ENCODE measurements at regions not wholly inside any gene's neighbourhood (a gene's known extent, or its start where the extent isn't known, plus 50 kb on each side); places are given as distances from the start of the nearest gene placed in this dataset.
"Not testable (repeated sequence)": the region's sequence is repeated elsewhere in the genome, so short reads cannot be mapped to it uniquely, and the experiment has no call there.

DNA sequence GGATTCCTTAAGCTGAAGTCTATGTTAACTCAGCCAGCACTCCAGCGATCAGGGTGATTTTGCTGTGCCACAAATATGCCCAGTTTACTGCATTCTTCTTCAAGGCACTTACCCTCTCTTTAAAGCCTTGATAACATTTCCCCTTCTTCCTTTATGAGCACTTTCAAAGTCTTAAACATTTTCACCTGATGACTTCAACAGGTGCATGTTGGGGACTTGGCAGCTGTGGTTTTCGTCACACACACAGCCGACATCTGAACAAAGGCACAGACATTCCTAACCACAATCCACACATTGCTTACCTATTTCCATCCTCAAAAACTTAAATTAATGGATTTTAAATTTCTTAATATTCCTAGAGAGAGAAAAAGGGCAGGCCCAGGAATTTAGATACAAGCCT, 331.5 kb downstream of the CRPPA start:
- DNase-seq (ENCODE audit: low spot score), result no peak

DNA sequence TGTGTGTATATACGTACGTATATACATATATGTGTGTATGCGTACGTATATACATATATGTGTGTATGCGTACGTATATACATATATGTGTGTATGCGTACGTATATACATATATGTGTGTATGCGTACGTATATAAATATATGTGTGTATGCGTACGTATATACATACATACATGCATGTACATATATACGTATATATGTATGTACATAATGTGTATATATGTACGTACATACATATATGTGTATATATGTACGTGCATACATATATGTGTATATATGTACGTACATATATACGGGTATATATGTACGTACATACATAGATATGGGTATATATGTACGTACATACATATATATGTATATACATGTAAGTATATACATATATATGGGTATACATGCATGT, 332.1 kb downstream of the CRPPA start:
- no peak for DNase-seq (ENCODE audit: low spot score)

DNA sequence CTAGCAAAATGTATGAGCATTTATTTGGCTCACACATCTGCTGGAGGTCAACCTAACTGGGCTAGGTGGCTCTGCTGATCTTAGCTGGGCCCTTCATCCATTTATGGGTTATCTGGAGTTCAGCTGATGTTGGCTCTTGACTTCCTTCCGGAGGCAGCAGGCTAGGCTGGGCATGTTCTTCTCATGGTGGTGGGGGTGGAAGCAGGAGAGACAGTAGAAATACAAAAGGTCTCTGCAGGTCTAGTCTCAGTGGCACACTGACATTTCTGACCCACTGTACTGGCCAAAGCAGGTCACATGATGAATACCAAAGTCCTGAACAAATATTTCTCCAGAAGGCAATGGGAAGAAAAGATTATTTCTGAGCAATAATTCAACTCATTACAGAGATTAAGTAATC, 334.6 kb downstream of the CRPPA start:
- no peak for DNase-seq (ENCODE audit: low spot score)

DNA sequence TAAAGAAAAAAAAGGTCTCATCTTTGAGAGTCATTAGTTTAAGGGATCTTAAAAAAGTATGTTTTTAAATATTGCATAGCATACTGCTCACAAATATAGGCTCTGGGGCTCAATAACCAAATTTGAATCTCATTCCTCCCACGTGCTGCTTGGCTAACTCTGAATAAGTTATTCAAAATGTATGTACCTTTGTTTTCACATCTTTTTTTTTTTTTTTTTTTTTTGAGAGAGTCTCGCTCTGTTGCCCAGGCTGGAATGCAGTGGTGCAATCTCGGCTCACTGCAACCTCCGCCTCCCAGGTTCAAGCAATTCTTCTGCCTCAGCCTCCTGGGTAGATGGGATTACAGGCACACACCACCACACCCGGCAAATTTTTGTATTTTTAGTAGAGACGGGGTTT, 335.6 kb downstream of the CRPPA start:
- not testable (repeated sequence) for DNase-seq (ENCODE audit: low spot score)

DNA sequence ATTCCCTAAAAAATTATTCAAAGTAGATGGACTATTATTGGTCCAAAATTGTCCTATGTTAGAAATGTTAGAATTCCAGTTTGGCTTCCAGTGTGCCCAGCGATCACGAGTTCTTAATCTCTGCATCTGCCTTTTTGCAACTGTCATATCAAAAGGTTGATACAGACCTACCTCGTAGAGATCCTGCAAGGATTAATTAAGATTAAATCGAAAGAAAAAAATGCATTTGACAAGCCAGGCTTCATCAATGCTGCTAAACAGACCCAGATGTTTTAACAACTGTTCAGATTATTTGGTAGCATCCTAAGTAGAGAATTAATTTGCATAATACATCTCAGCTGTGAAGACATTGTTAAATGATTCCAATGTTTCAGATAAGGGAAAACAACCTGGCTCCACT, 336.5 kb downstream of the CRPPA start:
- DNase-seq (ENCODE audit: low spot score), result no peak

DNA sequence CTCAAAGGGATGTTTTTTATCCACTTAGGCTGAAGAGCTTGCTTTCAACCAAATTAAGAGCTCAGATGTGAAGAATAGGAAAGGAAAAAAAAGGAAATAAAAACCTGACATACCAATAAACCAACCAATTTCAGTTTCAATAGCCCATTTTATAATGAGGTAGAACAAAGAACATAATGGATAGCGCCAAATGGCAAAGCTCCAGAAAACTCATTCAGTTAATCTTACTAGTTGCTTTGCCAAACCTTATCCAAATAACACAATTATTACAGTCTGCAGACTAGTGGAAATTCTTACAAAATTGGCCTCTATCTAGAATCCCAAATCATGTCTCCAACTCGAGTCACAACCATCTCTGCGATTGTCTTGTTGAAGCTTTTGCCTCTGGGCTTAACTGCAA, 337.0 kb downstream of the CRPPA start:
- no peak for DNase-seq (ENCODE audit: low spot score)

DNA sequence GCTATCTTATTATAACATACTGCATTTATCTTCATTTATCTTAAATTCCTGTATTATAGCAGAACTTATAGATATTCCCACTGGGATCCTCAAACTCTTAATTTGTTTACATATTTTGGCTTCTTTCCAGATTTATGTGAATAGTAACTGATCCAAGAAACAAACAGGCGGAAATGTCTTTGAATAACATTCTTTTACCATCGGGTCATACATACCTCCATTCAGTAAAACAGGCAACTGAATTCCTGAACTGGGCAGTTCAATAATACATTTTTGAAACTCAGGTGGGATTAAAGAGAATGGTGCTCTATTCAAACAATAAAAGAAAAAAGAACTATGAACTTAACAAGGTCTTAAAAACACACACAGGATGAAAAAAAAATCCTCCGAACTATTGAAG, 337.4 kb downstream of the CRPPA start:
- DNase-seq (ENCODE audit: low spot score), result no peak

DNA sequence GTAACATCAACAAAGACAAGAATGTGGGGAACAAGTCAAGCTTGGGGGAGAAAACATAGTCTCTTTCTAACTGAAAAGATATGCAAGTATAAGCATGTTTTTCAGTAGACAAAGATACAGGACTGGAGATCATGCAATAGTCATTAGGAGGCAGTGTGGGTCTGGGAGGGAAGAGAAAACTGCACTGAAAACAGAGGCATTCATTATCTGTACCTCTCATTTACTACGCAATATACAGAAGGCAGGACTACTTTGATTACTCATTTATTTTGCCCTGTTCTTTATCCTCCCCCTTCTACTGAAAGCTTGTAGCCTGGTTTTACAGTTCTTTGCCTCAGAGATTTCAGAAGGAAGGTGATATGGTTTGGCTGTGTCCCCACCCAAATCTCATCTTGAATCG, 341.2 kb downstream of the CRPPA start:
- DNase-seq (ENCODE audit: low spot score), result no peak

DNA sequence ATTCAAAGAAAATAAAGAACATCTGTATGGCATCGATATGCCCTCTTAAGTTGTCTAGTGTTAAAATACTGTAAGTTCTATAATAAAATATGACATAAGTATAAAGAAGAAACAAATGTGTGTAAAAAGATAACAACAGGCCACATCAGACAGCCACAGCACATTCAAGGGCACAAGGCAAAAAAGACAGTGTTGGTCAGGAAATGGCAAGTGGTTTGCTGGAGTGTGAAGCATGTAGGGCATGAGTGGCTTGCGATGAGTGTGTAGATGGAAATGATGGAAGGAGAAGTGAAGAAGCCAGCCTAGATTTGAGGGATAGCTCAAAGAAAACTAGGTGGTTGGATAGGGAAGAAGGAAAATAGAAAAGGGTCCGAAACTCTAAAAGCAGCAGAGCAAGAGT, 341.6 kb downstream of the CRPPA start:
- no peak for DNase-seq (ENCODE audit: low spot score)

DNA sequence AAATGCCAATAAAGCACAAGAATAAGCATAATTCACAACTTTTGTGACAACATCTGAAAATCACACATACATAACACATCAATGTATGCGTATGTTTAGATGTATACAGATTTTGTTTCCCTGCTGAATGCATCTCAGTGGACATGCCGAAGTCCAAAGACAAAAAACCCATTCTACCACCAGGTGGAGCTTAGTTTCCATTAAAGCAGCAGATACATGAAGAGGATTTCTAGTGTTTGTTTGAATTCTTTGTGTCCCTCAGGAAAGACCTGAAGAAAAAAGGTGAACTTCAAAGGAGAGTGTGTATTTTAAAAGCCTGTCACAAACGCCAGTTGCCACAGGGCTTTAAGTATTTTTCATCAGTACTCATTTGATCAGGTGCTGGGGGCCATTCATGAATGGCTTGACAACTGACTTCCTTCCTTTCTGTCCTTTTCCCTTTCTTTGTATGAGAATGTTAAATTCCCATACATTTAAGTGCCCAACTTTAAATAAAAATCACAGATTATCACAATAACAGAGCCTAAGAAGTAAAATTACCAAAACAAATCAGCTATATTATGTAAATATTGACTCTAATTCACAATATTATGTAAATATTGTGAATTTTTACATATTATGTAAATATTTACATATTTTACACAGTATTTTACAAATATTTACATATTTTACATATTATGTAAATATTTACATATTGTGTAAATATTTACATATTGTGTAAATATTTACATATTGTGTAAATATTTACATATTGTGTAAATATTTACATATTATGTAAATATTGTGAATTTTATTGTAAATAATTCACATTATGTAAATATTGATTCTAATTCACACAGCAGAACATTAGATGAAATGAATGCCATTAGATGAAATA, 343.0 kb downstream of the CRPPA start:
- peak; percentile 36 for DNase-seq (ENCODE audit: low spot score)

DNA sequence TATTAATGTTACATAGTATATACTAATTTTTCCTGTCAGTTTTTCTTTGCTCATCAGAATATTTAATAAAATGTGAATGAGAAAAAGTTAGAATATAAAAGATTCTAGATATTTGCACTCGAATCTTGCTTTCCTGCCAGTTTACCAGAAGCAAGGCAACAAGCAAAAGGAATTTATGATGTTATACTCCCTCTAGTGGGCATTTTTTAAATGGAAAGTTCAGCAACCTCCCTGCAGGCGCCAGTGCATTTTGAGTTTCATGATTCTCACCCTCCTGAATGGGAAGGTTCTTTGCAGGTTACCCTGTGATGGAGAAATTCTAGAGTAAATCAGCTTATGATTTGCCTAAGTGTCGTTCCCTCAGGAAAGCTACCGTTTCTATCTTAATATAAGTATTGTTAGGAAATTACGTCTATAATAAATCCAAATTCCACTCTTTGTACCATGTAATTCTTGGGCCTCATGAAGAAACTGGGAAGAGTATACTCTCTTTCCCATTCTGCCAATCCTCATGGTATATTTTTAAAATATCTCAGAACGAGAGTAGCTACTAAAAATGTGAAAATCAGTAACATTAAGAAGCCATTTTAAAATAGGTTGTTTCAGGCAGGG, 350.0 kb downstream of the CRPPA start:
- DNase-seq (ENCODE audit: low spot score), result peak; percentile 48

DNA sequence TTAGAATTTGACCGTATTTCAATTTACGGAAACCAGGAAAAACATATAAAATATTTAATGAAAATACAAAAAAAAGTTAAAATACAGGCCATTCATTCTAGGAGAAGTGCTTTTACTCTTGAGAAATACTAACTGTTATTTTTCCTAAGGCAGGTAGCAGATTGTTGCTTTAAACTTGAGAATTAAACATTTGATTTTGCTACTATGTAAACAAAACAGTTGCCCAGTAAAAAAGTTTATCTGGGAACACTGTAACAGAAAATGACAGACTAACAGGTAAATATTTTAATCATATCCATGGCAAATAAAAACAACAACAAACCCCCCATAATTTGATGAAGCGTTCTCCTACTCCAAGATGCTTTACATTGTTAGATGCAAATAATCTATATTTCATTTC, 350.5 kb downstream of the CRPPA start:
- DNase-seq (ENCODE audit: low spot score), result no peak

DNA sequence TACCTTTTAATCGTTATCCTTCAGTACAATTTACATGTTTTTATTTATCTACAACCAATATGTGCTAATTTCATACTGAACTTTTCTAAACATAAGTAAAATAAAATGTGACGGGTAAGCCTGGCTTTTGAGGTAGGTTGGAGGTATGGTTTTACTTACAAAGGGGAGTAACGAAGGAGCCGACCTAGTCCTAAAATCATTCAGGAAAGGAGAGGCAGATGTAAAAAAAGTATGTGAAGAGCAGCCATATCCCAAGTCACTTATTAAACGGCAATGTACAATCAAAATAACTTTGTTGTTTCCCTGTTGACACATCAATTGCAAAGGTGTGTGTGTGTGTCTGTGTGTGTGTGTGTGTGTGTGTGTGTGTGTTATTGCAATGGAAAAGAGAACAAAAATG, 351.3 kb downstream of the CRPPA start:
- no peak for DNase-seq (ENCODE audit: low spot score)

DNA sequence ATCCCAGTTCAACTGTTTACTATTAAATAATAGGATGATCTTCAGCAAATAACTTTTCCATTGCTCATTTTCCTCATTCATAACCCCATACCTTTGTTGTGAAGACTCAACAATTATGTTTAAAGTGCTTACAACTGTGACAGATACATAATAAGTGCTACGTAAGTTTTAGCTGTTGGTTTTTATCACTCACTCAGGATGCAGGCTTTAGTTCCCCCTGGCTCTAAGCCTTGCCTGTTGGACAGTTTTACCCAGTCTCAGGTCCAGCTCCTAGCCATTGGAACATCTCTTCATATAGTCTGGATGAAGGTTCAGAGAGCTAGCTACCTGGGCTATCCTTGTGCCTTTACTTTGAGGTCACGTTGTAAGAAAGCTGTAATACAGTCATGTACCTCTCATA, 353.2 kb downstream of the CRPPA start:
- no peak for DNase-seq (ENCODE audit: low spot score)

DNA sequence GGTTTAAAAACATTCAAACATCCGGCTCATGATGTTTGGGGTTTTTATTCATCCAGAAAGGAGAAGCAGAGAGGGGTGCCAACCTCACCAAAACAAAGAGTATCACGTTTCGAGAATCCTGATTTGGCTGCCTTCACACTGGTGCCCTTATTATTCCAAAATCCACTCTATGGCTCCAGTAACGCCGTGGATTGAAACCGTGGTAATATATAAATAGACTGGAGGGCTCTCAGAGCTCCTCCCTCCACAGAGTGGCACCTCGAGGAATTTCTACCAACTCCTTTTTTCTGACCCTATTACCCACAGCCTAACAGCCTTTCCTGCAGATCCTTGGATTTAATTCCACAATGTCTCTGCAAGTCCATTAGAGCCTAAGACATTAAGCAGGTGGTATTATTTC, 353.6 kb downstream of the CRPPA start:
- DNase-seq (ENCODE audit: low spot score), result no peak

DNA sequence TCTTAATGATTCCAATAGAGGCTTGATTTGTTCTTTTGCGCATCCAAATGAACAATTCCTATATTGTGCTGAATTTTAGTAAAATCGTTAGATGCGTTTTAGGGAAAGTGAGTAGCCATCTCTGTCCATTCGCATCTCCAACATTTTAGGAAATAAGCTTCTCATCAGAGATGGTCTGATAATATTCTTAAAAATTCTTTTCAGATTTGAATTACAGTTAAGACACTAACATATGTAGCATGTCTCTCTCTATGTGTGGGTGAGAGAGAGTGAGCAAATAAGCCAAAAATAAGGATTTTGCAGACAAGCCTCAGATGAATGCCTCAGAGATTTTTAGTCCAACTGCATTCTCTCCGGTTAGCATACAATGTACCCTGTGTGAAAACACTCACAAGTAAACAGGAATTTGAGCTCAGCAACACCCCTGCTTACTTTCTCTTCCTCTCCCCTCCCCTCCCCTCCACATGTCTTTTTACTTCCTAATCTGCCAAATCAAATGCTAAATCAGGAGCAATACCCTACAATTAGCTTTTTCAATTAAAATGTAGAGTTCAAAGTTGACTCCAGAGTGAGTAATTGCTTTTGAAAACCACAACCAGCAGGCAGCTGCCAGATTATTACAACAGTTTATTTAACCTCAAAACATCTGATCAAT, 354.4 kb downstream of the CRPPA start:
- DNase-seq (ENCODE audit: low spot score), result no peak

DNA sequence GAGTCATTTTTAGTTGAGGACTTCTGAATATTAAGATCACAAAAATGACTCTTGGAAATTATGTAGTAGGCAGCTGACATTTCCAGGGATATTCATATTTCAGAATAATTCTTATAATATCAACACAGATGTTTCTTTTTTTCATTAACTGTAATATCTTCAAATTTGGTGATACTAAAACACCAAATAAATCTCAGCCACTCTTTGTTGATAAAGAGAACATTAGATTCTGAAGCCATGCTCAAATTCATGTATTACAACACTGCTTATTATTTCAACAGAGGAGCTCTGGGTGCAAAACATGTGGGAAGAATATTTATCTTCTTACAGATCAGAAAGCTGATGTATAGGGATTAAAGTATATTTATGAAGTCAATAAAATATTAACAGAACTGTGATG, 355.4 kb downstream of the CRPPA start:
- DNase-seq (ENCODE audit: low spot score), result no peak

DNA sequence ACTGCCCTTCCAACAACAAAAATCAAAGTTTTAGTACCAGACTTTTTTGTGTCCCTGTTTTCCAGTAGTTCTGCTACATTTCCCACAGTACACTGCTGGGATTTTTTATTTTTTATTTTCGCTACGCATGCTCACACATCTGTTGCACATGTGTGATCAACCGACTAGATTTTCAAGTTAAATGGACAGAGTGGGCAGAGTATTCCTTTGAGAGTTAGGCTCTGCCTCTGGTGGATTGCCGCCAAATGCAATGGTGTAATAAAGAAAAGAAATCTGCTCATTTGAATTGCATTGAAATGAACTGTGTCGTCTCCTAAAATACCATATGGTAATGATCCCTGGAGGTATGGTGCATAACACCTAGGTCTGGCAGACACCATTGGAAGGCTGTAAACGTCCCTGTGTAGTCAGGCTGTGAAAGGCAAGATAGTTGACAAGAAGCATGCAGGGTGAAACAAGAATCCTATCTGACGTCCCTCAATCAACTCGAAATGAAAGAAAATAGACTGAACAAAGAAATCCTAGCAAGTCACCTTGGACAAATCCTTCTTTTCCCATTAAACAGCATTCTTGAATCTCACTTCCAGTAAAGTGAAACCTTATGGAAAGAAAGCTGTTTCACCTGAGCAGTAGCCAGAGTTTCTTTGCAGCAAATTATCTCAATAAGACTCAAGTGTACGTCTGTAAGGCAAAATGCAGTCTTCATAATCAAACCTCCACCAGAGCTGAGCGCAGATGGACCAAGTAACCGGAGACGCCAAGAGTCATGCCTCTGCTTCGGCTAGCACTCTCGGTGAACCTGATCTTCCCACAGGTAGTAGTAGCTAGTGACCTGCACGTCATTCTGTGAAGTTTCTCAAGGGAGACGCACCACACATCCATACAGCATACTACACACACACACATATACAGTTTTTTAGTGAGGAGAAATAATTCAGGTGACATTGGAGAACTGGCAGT, 357.3 kb downstream of the CRPPA start:
- no peak for DNase-seq (ENCODE audit: low spot score)

DNA sequence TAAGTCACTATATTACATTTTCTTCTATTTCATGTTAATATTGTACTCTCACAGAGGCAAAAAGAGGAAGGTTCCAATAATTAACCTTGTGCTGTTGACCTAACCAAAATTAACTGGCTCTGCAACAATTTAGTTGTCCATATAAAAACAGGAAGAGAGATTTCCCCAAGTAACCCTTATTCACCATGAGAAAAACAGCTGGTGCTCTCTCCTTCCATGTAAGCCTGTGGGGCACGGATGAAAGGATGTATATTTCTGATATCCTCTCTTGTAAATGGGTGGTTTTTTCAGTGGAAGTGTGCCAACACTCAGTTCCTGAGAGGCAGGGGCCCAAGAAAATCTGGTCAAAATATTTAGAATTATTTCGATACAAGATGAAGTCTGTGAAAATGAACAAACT, 358.1 kb downstream of the CRPPA start:
- no peak for DNase-seq (ENCODE audit: low spot score)

DNA sequence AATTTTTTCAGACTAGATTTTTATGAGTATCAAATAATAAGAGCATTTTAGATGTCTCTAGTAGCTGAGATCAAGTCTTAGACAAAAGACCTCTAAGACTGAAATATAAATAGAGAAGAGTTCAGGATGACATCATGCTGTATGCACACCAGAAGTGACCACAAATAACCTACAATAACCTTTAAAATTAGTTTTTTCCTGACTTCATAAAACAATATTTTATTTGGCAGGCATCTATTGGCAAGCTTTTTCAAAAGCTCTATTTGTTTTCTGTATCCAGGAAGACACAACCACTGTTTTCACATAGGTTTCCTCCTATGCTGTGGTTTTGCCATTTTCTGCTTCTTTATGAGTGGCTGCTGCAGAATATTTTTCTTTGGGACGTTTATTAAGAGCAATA, 359.1 kb downstream of the CRPPA start:
- no peak for DNase-seq (ENCODE audit: low spot score)

DNA sequence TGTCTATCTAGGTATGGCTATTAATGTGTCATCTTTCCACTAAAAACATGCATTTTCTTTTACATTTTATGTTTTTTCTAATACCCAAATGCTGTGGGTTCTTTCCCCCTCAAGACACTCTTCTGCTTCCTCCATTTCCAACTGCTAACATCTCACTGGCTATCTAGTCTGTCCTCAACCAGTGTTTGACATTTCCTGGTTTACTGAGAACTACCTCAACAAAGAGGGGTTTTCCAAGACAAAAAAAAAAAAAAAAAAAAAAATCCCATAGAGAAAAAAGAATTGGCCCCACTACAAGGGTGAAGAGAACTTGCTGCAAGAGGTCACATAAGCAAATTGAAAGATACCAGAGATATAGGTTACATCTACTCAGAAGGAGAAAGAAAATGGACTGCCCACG, 359.7 kb downstream of the CRPPA start:
- no peak for DNase-seq (ENCODE audit: low spot score)

DNA sequence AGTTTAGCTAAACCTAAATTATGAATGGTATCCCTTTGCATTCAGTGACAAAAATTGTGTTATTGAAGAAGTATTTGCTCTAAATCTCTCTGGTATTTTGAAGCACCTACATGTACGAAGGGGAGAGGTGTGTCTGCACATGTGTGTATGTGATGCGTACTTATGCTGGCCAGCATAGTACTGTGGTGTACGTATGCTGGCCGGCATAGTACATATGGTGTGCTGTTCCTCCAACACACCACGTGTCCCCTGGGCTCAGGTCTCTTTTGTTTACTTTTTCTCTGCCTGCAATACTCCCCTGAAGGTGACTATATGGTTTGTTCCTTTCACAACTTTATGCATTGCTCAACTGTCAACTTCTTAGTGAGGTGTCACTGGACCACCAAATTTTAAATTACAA, 360.3 kb downstream of the CRPPA start:
- no peak for DNase-seq (ENCODE audit: low spot score)

Measured in CD4-positive, alpha-beta T cell treated with Interleukin-2 at 100 ng/mL for 4 hours (primary cell).